Upper lobe of right lung (tissue), 1 donor: ENCODE measurements at regions not wholly inside any gene's neighbourhood (a gene's known extent, or its start where the extent isn't known, plus 50 kb on each side); places are given as distances from the start of the nearest gene placed in this dataset.

Experiments
- ATAC-seq: fragments of 200-7000 bp; cut with Tn5 transposase; one replicate; pipeline ENCODE4 v1.9.1; 2020; ENCODE audit warnings: mild to moderate bottlenecking, moderate library complexity
- DNase-seq: peaks from one replicate; pipeline ENCODE4 v3.0.0-alpha.2; 2020
- H3K27ac ChIP-seq: fragments of 200-600 bp; one replicate; pipeline ENCODE4 v1.8.0; 2022
- H3K27me3 ChIP-seq: fragments of 200-600 bp; one replicate; pipeline ENCODE4 v1.8.0; 2022; ENCODE audit warnings: mild to moderate bottlenecking
- H3K36me3 ChIP-seq: fragments of 200-600 bp; one replicate; pipeline ENCODE4 v1.8.0; 2022
- H3K4me1 ChIP-seq: fragments of 200-600 bp; one replicate; pipeline ENCODE4 v1.8.0; 2022
- H3K4me3 ChIP-seq: fragments of 200-600 bp; one replicate; pipeline ENCODE4 v1.8.0; 2022; ENCODE audit warnings: mild to moderate bottlenecking
- H3K9me3 ChIP-seq: fragments of 200-600 bp; one replicate; pipeline ENCODE4 v1.8.0; 2022
- intact Hi-C: fragments of 100-400 bp; cut with DNase I; formaldehyde crosslinking; loops from one replicate; pipeline ENCODE4 v1.11.0; 2022
- TF ChIP-seq, protein P1 (sequence below): fragments of 200-600 bp; IDR thresholded peaks from one replicate; pipeline ENCODE4 v1.8.0; 2022; ENCODE audit warnings: antibody characterized with exemption
- donor health status: DM: no; HTN: yes; CAD: no; lungs with severe emphysema.

DNA sequence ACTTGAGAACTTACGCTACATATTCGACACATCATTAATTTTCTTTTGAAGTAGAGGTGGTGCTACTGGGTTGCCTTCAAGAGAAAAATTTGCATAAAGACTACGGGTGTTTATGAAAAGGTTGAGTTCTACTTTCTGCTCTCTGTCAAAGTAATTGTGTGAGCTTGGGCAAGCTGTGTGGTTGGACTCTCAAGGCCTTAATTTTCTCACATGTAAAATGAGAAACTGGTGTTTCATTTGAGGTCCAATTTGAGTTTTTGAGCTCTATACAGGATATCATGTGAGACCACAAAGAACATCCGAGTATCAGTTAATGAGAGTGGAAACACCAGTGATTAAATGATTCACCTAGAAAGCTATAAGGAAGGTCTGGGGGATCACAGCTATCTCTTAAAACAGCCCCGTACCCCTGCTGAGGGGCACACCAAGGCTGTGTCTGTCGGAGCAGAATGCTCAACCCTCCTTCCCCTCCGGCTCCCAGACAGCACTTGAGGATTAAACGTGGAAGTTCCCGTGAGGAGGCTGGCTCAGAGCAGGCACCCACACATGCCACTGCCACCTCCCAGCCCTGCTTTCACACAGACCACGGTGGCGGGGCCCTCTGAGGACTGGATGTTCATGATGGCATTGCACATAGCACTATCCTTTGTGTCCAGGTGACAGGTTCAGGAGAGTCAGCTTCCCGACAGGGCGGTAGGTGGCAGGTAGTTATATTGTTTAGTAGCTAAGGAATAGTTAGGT lies 191.8 kb downstream of the RNF144A start:
- H3K36me3 ChIP-seq = no peaks in the 10 kb centered on the region
- intact Hi-C loops = no loop called here
- no peak overlapping the region for H3K27ac ChIP-seq
- H3K4me3 ChIP-seq = no peak overlapping the region
- H3K9me3 ChIP-seq = no peaks in the 10 kb centered on the region
- no peak for ATAC-seq
- no peak for DNase-seq
- no peaks in the 10 kb centered on the region for H3K27me3 ChIP-seq
- TF ChIP-seq, protein P1, sequence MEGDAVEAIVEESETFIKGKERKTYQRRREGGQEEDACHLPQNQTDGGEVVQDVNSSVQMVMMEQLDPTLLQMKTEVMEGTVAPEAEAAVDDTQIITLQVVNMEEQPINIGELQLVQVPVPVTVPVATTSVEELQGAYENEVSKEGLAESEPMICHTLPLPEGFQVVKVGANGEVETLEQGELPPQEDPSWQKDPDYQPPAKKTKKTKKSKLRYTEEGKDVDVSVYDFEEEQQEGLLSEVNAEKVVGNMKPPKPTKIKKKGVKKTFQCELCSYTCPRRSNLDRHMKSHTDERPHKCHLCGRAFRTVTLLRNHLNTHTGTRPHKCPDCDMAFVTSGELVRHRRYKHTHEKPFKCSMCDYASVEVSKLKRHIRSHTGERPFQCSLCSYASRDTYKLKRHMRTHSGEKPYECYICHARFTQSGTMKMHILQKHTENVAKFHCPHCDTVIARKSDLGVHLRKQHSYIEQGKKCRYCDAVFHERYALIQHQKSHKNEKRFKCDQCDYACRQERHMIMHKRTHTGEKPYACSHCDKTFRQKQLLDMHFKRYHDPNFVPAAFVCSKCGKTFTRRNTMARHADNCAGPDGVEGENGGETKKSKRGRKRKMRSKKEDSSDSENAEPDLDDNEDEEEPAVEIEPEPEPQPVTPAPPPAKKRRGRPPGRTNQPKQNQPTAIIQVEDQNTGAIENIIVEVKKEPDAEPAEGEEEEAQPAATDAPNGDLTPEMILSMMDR = no peak
- no peaks in the 10 kb centered on the region for H3K4me1 ChIP-seq

DNA sequence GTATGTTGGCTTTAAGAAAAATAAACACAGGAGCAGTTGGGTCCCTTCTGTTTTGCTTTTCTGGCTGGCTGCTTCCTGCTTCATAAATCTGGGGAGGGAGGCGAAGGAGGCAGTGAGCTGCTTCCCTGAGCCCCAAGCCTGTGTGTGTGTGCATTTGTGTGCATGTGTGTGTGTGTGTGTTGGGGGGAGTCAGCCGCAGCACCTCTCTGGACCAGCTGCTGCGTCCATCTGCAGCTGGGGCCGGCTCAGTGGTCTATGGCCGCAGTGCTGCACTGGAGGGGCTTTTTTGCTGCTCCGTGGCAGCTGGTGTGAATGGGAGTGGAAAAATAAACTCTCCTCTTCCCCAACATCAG lies 192.3 kb downstream of the RNF144A start:
- H3K27me3 ChIP-seq = no peaks in the 10 kb centered on the region
- DNase-seq = no peak
- no peak for ATAC-seq
- no peaks in the 10 kb centered on the region for H3K9me3 ChIP-seq
- no peak overlapping the region for H3K4me3 ChIP-seq
- intact Hi-C loops = no loop called here
- H3K4me1 ChIP-seq = no peaks in the 10 kb centered on the region
- TF ChIP-seq, protein P1 = no peak
- no peaks in the 10 kb centered on the region for H3K36me3 ChIP-seq
- H3K27ac ChIP-seq = no peak overlapping the region

DNA sequence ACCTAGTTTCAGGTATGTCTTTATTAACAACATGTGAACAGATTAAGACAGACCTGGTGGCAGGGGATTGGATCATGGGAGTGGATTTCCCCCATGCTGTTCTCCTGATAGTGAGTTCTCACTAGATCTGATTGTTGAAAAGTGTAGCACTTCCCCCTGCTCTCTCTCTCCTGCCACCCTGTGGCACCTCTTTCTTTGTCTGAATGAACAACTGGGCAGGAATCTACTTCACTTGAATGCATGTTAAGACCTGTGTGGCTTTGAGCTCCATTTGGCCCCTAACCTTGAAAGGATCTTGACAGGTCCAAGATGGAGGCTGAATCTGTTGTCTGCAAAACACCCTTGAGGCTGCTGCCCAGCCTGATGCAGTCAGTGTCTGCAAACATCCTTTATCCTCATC lies 194.4 kb downstream of the RNF144A start:
- Histone ChIP-seq H3K27ac (no peak overlapping the region), H3K4me3 (no peak overlapping the region), H3K36me3 (no peaks in the 10 kb centered on the region), H3K27me3 (no peaks in the 10 kb centered on the region), H3K9me3 (no peaks in the 10 kb centered on the region), H3K4me1 (no peaks in the 10 kb centered on the region)
- DNase-seq (no peak), ATAC-seq (no peak)
- TF ChIP-seq, protein P1 = no peak
- intact Hi-C loops = no loop called here

DNA sequence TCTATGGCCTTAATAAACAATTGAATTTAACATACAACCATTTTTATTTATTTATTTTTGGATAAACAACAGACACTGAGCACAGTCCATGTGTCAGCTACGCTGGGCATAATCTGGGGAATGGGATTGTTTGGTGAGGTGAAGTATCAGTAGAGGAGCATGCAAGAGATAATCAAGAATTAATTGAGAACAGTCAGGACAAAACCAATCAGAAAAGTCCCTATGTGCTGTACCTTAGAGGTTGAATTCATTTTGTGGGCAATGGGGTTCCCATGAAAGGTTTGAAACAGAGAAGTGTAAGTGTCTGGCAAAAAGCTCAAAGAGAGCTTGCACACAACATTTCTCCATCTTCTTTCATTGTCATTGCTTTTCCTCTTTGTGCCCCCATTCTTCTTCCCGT lies 198.2 kb downstream of the RNF144A start:
- DNase-seq (no peak), ATAC-seq (no peak)
- Histone ChIP-seq H3K27me3 (no peaks in the 10 kb centered on the region), H3K36me3 (no peaks in the 10 kb centered on the region), H3K4me1 (no peaks in the 10 kb centered on the region), H3K9me3 (no peaks in the 10 kb centered on the region), H3K27ac (no peak overlapping the region), H3K4me3 (no peak overlapping the region)
- TF ChIP-seq, protein P1 = no peak
- intact Hi-C loops = no loop called here

DNA sequence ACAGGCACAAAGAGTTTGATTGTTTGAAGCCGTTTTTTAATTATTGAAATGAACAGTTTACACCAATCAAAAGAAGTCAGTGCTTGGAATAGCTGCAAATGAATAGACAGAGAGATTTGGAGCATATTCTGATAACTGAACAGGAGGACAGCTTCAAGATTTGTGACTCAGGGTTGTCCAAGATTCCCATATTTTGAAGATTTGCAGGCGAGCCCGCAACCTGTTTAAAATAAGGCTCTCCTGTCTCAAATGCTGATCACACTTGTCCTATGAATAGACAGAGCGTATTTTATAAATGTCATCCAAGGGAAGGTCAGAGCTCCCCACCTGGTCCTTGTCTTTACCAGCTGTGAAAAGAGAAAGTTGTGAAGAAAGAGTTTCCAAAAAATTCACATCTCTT lies 198.7 kb downstream of the RNF144A start:
- Histone ChIP-seq H3K4me1 (no peaks in the 10 kb centered on the region), H3K4me3 (no peak overlapping the region), H3K9me3 (no peaks in the 10 kb centered on the region), H3K27ac (no peak overlapping the region), H3K36me3 (no peaks in the 10 kb centered on the region), H3K27me3 (no peaks in the 10 kb centered on the region)
- no peak for ATAC-seq
- TF ChIP-seq, protein P1 = no peak
- intact Hi-C loops = no loop called here
- no peak for DNase-seq

DNA sequence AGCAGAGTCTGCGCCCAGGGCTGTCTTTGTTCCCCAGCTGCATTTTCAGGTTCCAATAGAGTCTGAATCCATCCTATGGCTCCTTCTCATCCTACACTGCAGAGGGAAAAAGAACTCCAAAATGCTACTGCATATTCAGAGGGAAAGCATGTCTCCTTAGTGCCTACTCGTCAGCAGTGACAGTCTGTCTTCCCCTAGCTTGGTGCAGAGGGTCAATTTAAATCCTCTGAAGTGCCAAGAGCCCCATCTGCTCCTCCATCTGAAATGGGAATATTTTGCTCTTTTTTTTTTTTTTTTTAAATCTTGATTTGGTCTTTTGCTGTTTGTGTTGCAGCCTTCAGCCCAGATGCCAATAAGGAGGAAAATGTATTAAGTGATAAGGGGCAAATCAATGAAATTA lies 199.3 kb downstream of the RNF144A start:
- H3K9me3 ChIP-seq = no peaks in the 10 kb centered on the region

More for the DNA sequence above, 199.3 kb downstream of the RNF144A start:
- TF ChIP-seq, protein P1 = no peak
- Histone ChIP-seq H3K27me3 (no peaks in the 10 kb centered on the region), H3K4me1 (no peaks in the 10 kb centered on the region), H3K36me3 (no peaks in the 10 kb centered on the region), H3K4me3 (no peak overlapping the region), H3K27ac (no peak overlapping the region)
- intact Hi-C loops = no loop called here
- no peak for DNase-seq
- ATAC-seq = no peak
